ENCODE measurements at regions not wholly inside any gene's neighbourhood (a gene's known extent, or its start where the extent isn't known, plus 50 kb on each side); places are given as distances from the start of the nearest gene placed in this dataset.

DNA sequence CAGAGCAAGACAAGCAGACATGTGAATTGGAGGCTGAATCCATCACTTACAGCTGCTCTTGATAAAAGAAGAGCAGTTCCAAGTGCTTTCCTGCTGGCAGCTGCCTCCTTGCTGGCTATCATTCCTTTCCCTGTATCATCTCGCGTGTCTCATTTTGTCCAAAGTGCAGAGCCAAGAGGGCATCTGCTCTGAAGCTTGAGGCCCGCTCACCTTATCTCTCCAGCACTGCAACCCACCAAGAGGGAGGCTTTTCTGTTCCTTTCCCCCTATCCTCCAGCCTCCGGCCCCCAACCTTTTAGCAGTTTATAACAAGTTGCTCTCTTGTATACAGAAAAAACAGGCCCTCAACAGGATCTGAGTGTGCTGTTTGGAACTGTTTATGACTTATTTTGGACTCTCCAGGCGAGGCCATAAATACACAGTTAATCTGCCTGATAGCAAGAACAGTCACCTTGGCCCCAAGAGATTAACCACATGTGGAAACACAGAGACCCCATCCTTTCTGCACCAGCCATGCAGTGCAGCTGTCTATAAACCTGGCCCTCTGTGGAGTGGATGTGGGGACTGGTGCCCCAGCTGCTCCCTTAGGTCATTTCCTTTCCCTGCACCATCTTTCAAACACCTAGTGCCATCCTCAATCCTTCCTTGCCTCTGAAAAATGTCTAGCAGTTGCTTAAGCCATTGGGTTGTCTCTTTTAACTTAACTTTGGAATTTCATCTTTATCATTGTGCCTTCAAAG is 172.5 kb upstream of the FERMT1 start:
- no peak for TF ChIP-seq POLR2A (IDR thresholded peaks at IDR 0.05)
- TF ChIP-seq, protein P1, sequence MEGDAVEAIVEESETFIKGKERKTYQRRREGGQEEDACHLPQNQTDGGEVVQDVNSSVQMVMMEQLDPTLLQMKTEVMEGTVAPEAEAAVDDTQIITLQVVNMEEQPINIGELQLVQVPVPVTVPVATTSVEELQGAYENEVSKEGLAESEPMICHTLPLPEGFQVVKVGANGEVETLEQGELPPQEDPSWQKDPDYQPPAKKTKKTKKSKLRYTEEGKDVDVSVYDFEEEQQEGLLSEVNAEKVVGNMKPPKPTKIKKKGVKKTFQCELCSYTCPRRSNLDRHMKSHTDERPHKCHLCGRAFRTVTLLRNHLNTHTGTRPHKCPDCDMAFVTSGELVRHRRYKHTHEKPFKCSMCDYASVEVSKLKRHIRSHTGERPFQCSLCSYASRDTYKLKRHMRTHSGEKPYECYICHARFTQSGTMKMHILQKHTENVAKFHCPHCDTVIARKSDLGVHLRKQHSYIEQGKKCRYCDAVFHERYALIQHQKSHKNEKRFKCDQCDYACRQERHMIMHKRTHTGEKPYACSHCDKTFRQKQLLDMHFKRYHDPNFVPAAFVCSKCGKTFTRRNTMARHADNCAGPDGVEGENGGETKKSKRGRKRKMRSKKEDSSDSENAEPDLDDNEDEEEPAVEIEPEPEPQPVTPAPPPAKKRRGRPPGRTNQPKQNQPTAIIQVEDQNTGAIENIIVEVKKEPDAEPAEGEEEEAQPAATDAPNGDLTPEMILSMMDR (IDR thresholded peaks at IDR 0.05): no peak
